ENCODE measurements at regions not wholly inside any gene's neighbourhood (a gene's known extent, or its start where the extent isn't known, plus 50 kb on each side); places are given as distances from the start of the nearest gene placed in this dataset.

GRCh38 chr17:71109697-71110096, 940.4 kb downstream of the KCNJ2 start:
- TF ChIP-seq CTCF (IDR thresholded peaks at IDR 0.05) (no peak), POLR2A (IDR thresholded peaks at IDR 0.05) (no peak)
